Osteocyte (in vitro differentiated cells): ENCODE measurements at regions not wholly inside any gene's neighbourhood (a gene's known extent, or its start where the extent isn't known, plus 50 kb on each side); places are given as distances from the start of the nearest gene placed in this dataset.

Source experiments
- DNase-seq: peaks from one replicate; pipeline ENCODE4 v3.0.0; 2021; ENCODE audit warnings: mixed read lengths; ENCODE audit not compliant: unreplicated experiment; ENCODE audit errors: extremely low spot score
- H3K27ac Mint-ChIP-seq: one replicate; pipeline ENCODE4 v1.8.0; 2021; ENCODE audit warnings: mild to moderate bottlenecking, mixed read lengths; ENCODE audit not compliant: unreplicated experiment
- H3K27me3 Mint-ChIP-seq: one replicate; pipeline ENCODE4 v1.8.0; 2021; ENCODE audit warnings: mixed read lengths; ENCODE audit not compliant: unreplicated experiment
- H3K36me3 Mint-ChIP-seq: one replicate; pipeline ENCODE4 v1.8.0; 2021; ENCODE audit warnings: mixed read lengths; ENCODE audit not compliant: unreplicated experiment
- H3K4me1 Mint-ChIP-seq: one replicate; pipeline ENCODE4 v1.8.0; 2021; ENCODE audit warnings: mixed read lengths; ENCODE audit not compliant: unreplicated experiment
- H3K4me3 Mint-ChIP-seq: one replicate; pipeline ENCODE4 v1.8.0; 2021; ENCODE audit warnings: mild to moderate bottlenecking, moderate library complexity, mixed read lengths; ENCODE audit not compliant: unreplicated experiment
- H3K9me3 Mint-ChIP-seq: one replicate; pipeline ENCODE4 v1.8.0; 2021; ENCODE audit warnings: mixed read lengths; ENCODE audit not compliant: unreplicated experiment
- CTCF ChIP-seq: fragments of 200-600 bp; sonication (generic); IDR thresholded peaks from 2 replicates; pipeline ENCODE4 v1.5.0; 2021; ENCODE audit warnings: antibody characterized with exemption, mild to moderate bottlenecking, moderate library complexity

GRCh38 chr22:48746789-48747425, 1080.8 kb downstream of the BRD1 start:
- H3K4me3 Mint-ChIP-seq = no peak overlapping the region
- H3K36me3 Mint-ChIP-seq = peaks cover 4% of the 10 kb centered on the region
- DNase-seq = peak; percentile 80
- no peaks in the 10 kb centered on the region for H3K4me1 Mint-ChIP-seq
- TF ChIP-seq CTCF = no peak
- no peaks in the 10 kb centered on the region for H3K27me3 Mint-ChIP-seq
- H3K9me3 Mint-ChIP-seq = no peaks in the 10 kb centered on the region
- H3K27ac Mint-ChIP-seq = no peak overlapping the region

- Mint-ChIP-seq H3K27ac (no peak overlapping the region), H3K4me3 (no peak overlapping the region), H3K9me3 (no peaks in the 10 kb centered on the region), H3K36me3 (no peaks in the 10 kb centered on the region), H3K4me1 (no peaks in the 10 kb centered on the region), H3K27me3 (no peaks in the 10 kb centered on the region)
- peak; percentile 78 for DNase-seq
- no peak for TF ChIP-seq CTCF
Observed at GRCh38 chr22:48745842-48746788, 1081.6 kb downstream of the BRD1 start.

GRCh38 chr22:48744967-48745841, 1082.5 kb downstream of the BRD1 start:
- Mint-ChIP-seq H3K27me3 (no peaks in the 10 kb centered on the region), H3K27ac (no peak overlapping the region), H3K4me1 (no peaks in the 10 kb centered on the region), H3K4me3 (no peak overlapping the region), H3K9me3 (no peaks in the 10 kb centered on the region), H3K36me3 (no peaks in the 10 kb centered on the region)
- no peak for TF ChIP-seq CTCF
- peak; percentile 81 for DNase-seq

GRCh38 chr22:48744283-48744641, 1083.4 kb downstream of the BRD1 start:
- peak; percentile 78 for DNase-seq
- Mint-ChIP-seq H3K27me3 (no peaks in the 10 kb centered on the region), H3K4me3 (no peak overlapping the region), H3K36me3 (no peaks in the 10 kb centered on the region), H3K4me1 (no peaks in the 10 kb centered on the region), H3K9me3 (no peaks in the 10 kb centered on the region), H3K27ac (no peak overlapping the region)
- no peak for TF ChIP-seq CTCF
